DMS 273 treated with DMSO at 0.1 percent for 48 hours (cell line): ENCODE measurements at regions not wholly inside any gene's neighbourhood (a gene's known extent, or its start where the extent isn't known, plus 50 kb on each side); places are given as distances from the start of the nearest gene placed in this dataset.

Experiments
- DNase-seq: peaks from one replicate; lab custom pipeline; 2025; lab: John Stamatoyannopoulos, UW

DNA sequence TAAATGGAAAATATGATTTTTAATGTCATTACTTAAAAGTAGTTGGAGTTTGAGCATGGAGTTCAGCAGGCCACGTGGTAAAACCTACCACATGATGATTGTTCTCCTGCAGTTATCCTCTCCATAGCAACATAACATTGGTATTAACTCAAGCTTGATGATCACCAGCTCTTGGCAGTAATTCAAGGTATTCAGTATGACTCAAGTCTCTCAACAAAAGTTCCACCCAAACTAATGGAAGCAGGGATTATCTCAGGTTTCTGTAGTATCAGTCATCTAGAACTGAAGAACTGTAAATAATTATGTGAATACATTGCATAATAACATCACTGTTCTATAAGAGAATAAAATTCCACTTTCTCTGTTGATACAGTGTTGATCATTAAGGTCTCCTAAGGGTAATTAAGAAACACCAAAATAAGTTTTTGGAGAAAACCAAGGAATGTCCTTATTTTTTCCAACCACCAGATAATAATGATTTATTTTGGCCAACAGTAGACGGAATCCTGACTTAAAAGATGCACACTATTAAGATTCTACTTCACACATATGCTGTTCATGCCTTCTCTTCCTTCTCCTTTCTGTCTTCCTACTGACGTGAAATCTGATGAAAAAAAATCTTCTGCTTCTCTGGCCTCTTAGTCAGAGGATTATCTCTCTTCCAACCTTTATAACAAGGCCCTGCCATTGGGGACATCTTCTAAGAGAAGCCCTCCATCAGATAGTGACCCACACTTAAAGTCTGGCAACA lies 1092.3 kb downstream of the EFNB2 start:
- DNase-seq: peak; percentile 1

DNA sequence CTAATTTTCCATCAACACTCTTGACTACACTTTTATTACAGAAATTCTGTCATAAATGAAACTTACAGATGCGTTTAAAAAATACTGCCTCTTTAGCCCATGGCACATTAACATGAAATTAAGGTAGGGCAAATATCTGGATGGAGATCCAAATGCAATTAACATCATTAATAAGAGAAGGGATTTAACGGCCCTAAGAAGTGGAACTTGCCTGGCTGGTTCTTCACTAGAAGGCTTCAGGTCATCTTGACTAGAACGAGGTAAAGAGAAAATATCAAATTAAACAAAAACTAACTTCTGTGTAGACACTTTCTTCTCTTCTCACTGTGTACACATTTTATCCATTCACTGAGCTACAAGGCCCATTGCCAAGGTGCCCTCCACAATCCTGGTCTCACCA lies 1093.4 kb downstream of the EFNB2 start:
- DNase-seq: no peak

DNA sequence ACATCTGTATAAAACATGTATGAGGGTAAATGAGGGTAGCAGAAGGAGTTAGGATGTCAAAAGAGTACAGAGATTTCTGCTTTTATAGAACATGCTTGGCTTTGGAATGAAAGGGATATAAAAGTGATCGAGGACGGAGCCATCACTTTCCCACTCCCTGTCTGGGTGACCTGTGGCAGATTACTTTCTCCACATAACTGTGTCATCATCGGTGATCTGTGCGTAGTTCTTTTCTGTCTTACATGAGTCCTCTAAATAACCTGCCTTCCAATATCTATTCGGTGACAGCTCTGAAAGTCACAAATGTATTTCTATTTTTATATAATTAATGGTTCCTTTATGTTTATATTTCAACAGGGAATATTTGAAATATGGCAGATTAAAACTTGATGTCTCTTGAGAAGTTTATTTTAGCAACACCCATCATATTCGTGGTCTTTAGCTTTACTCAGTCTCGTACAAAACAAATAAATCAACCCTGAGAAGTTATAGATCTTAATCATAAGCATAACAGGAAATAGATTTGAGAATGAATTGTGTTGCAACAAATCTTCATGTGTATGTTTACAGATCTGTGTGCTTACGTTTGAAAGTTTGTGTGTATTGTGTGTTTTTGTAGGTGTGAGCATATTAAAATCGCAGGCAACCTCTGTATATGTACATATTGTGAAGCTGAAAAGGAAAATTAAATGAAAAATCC lies 1094.3 kb downstream of the EFNB2 start:
- no peak for DNase-seq

DNA sequence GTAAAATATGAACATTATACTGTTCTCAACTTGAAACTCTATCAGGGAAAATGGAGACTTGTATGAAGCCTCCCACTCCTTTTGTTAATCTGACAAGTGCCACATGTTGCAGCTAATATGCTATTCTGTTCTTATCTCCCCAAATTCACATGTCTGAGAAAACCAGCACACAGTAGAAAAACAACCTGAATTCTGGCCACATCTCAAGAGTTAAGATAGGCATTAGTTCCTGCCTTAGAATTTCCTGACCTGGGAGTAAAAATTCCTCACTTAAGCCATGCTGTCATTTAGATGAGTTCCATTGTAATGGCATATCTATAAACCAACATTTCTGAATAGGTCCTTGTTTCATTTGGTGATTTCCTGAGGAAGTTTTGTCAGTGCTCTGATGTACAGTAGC lies 1098.5 kb downstream of the EFNB2 start:
- no peak for DNase-seq

DNA sequence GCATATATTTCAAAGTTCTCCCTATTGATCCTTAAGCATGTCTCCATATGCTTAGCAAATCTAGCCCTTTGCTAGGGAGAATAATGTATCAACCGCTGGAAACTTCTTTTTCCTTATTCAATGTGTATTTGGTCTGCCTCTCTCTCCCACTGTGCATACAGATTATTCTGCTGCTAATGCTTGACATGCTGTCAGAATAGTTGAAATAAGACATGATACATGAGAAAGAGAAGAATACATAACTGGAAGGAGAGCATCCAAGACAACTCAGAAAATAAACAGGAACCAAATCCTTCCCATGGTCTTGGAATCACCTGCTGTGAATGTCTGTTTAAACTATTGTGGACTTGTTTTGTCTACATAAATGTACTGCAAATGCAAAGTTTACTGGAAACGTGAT lies 1103.0 kb downstream of the EFNB2 start:
- no peak for DNase-seq

DNA sequence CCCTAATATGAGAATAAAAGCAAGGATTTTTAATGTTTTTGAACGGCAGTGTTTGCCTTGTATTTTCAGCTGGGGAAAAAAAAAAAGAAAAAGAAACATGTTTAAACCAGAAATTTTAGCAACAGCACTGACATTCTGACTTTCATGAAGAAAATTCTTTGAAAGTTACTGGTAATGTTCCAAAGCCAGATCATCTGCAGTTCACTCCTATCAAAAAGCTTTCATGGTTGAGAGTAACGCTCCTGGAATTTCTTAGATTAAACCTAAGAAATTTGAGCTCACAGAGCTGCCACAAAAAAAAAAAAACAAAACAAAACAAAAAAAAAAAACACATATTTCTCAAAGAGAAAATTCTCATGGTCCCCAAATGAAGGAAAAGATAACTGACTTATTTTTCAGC lies 1106.7 kb downstream of the EFNB2 start:
- no peak for DNase-seq

DNA sequence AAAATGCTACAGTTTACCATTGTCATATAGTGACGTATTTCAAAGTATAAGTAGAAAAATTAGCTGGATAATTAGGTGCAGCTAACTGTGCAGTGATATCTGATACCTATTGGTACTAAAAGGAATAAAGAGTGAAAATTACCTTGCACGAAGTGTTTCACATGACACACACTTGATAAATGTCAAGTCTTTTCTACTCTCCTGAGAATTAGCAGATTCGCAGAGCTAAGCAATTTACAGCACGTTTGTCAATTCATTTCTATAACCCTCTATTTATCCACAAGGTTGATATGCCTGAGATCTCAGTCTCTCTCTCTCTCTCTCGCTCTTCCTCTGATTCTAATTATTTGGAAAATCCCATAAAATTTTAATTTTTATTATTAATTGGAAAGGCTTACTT lies 1109.0 kb downstream of the EFNB2 start:
- no peak for DNase-seq

DNA sequence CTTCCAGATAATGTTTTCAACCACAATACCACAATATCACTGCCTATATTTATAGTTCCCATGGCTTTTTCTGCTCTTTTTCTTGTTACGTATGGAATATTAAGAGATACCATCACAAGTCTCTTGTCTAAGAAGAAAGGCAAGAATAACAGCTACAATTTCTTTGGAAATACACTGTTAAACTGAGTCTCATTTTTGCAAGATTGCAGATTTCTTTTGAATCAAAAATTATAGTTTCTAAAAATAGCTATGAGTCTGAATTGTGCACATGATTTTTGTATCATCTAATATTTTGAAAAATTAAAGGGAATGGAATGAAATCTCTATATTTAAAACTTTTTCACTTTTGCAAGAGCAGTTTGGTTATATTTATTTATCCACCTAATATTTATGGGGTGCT lies 1120.8 kb downstream of the EFNB2 start:
- no peak for DNase-seq

DNA sequence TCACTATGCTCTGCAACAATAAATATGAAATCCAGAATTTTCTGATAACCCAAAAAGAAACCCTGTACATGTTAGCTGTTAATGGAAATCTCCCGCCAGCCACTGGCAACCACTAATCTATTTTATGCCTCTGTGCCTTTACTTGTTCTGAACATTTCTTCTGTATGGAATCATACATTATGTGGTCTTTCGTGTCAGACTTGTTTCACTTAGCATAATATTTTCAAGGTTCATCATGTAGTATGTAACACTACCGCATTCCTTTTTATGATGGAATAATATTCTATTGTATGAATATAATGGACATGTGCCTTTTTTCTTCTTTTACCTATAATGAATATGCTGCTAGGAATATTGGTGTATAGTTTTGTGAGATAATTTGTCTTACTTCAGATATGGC lies 1123.3 kb downstream of the EFNB2 start:
- DNase-seq: no peak

DNA sequence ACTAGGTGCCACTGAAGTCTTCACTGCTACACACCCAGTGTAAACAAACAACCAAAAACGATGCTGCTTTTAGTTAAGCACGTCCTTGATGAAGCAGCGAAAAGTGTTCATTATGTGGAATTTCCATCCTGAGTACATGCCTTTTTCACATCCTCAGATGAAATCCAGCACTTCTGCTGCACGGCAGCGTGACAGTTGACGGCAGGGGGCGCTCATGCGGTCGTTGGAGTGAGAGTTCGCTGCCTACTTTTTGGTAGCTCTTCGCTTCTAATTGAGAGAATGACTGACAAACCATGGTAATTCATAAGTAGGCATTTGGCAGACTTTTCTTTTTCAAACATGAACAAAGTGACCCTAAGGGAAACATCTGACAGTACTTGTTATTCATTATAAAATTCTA lies 1124.9 kb downstream of the EFNB2 start:
- no peak for DNase-seq

DNA sequence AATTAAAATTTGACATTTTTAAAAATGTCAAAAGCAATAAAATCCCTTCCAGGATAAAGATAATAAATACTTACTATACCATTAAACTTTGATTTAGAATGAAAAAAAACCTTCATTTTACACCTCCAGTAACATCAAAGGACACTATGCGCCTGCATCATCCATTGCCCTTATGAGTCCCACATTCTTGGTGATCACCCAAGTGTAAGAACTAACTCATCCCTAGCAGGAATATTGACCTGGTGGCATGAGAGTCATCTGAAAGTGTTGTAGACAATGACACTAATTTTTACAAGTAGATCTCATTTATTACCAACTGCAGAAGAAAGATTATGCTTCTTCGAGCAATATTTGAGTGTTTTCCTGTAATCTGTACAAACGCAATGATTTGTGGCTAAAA lies 1128.9 kb downstream of the EFNB2 start:
- DNase-seq: no peak

DNA sequence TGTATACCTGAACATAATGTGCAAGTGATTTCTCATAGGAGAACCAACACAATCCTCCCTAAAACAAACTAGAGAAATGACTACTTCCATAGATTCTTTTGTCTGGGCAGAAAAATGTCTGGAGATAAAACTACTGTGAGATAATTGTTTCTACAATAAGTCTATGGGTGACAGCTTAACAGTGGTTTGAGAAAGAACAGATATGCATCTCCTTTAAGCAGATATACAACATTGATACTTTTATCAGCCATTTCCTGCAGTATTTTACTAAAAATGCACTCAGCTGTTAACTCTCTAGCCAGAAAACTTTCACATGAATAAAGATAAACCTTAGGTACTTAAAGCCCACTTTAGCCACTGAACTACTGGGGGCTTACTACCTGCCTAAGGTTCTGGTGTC lies 1132.4 kb downstream of the EFNB2 start:
- DNase-seq: no peak

DNA sequence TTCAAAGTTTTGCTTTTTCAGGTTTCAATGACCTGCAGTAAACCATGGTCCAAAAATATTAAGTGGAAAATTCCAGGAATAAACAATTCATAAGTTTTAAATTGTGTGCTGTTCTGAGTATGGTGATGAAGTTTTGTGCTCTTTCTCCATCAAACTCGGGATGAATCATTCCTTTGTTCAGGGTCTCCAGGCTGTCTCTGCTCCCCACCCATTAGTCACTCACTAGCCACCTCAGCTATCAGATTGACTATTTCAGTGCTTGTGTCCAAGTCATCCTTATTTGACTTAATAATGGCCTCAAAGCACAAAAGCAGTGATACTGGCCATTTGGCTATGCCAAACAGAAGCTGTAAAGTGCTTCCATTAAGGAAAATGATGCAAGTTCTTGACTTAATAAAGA lies 1140.4 kb downstream of the EFNB2 start:
- no peak for DNase-seq

DNA sequence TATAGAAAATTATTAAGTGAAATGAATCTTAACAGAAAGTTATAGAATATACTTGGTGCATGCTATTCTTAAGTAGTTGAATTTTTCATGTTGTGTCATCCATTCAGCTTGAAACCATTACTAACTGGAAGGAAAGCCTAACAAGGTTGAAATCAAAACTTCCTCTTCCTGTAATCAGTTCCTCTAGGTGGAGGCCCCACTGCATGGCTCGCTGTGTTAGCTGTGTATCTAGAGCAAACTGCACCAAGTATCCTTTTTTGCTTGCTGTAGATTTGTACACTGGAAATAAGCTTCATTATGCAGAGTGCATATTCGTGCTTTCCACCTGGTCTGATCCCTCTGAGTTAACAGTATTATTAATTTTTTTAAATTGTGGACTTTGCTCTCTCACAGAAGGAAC lies 1146.1 kb downstream of the EFNB2 start:
- DNase-seq: no peak

DNA sequence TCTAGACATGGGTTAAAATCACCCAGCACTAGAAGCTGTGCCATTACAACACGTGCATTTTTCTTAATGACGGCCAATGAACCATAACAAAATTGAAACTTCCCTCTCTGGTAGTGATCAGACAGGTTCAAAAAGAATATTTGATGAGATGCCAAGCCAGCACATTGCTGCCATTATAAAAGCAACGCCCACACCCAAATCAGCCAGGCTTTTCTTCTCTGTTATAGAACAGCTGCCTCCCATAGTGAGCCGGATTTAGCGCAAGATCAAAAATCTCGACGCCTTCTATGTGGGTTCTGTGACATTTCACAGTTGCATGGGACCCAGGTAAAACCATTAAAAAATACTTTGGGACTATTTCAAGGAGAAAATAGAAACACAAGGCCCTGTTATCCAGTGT lies 1158.0 kb downstream of the EFNB2 start:
- no peak for DNase-seq

DNA sequence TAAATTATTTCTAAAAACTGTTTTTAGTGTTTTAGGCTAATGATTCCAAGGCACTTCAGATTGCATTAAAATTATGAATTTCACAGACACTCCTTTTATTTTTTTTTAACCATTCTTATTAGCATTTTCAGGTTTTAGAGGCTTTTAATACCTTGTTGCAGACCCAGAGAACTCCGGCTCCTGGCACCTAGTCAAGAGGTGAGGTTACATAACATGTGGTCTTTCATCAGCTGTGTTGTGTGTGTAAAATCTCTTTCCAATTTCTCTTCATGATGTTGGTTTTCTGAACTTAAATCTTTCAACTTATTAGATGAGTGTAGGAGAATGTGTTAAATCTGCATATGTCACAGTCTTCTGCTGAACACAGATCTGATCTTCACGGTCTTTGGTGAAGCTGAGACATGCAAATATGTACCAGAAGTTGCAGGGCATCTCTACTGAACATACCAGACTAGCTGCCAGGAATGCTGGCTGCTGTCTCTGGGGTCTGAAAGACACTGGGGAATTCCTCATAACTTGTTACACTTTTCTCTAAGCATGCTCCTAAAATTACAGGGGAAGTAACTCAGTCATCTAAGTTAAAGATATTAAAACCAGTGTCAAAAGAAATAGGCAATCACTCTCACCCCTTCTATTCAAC lies 1165.3 kb downstream of the EFNB2 start:
- no peak for DNase-seq

DNA sequence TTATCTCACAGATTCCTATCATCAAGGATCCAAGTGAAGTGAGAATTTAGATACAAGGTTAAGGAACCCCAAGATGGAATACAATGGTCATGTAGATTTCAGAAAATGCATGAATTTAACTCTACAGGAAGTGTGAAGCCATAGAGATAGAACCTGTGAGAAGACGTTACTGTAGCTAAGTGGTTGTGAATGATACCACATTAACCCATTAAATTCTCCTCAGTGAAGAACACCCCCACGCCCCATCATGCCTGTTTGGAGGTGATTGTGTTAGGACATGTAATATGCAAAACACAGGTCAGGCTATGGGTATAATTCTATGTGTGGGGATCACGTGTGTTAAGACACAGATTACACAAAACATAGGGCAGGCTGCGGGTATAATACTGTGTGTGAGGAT lies 1166.7 kb downstream of the EFNB2 start:
- no peak for DNase-seq

DNA sequence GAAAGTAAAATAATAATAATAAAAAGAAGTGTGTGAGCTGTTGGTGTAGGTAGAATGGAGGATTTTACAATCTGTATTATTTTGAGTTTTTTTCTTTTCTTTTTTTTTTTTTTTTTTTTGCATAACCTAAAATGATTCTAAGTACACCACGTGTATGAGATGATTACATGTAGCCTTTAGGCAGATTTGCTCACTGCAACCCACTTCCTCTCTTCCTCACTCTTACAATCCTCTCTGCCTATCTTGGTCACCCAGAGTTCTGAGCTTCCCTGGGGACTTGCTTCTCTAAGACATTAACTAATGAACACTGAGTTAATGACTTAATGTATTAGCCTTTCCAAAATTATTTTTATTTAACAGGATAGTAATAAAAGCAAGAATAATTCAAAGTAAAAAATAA lies 1169.6 kb downstream of the EFNB2 start:
- DNase-seq: no peak

DNA sequence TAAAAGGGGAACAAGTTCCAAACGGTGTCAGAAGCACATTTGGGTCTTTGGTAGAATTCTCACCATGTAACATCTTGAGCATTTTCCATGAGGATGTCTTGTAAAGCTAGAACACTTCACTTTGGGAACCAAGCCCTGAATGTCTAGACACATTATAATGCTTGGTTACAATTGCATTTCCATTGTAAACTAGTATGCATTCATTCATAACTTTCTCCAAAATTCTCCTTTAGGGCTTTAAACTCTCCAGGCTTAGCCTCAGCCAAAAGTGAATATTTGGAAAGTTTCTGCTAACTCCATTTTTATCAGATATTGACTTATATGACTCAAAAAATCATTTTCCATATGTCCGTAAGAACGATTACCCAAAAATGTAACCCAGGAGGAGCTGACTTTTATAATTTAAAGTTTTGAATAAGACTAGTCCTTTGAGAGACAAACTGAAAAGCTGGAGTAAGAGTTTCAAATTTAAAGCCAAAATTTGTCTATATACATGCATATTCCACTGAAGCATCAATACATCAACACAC lies 1170.4 kb downstream of the EFNB2 start:
- no peak for DNase-seq

DNA sequence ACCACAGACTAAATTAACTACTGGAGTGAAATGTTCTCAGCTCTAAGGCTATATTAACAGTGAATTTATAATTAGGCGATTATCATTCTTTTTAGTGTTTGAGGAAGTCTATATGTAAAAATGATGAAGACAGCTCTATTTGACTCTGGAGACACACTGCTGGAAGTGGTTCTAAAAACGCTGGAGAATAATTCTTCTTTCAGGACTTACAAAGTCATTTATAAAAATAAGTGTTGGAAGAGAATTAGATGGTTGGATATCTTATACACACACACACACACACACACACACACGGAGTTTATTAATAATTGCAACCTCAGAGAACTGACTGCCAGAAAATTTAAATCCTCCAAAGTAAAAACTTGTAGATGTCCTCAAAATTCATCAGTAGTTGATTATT lies 1171.3 kb downstream of the EFNB2 start:
- no peak for DNase-seq

DNA sequence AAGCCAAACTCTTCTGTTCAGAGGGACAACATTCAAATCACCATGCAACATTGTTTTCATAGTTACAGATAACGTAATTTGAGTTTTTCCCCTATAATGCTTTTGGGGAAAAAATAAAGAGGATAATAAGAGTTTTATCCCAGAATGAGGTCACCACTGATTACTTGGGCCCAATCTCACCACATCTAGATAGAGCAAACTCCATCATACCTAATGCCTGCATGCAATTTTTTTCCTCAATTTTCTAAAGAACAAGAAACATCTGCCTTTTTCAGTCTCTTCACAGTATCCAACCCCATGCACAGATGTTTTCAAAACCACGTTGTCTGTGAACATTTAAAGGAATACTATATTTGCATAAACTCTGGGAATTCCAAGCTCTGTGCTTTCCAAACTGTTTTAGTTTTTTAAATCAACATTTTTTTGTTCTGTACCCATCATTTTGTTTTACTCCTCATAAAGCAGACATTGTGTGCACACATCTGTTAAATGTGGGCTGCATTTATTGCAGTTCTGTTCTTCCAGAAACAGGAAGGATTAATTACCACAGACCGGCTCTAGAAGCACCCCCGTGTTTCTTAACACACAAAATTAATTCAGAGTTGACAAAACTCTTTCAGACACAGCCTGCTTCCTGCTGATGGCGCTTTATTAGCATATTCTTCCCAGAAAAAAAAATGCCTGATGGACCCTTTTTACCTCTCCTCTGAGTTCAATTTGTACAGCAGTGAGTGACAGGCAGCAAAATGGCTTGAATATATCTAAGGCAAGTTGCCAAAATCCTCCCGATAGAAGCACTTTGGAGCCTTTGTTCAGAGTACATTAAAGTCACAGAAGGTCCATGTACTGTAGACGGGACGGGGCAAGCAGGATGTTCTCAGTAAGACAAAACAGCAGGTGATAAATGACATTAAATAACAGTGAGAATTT lies 1171.9 kb downstream of the EFNB2 start:
- DNase-seq: no peak

DNA sequence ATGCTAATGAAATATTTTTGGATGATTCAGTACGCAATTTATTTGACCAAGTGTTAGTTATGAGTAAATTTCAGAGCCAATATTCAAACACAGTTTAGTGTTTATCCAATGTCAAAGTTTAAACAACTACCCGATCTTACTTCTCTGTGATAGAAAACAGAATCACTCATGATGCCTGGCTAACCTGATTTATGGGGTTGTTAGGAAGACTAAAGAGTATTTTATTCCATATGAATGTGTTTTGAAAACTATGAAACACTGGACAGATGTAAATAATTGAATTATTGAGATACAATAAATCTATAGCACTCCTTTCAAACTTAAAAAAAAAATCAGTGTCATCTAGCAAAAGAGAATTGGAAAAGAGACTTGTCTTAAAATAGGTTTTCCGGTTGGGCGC lies 1181.8 kb downstream of the EFNB2 start:
- DNase-seq: no peak
